Right lobe of liver (tissue), 4 donors: ENCODE measurements at regions not wholly inside any gene's neighbourhood (a gene's known extent, or its start where the extent isn't known, plus 50 kb on each side); places are given as distances from the start of the nearest gene placed in this dataset.

Experiments
- CTCF ChIP-seq, 4 donors: fragments of 200-600 bp in 3 of 4; fragments of 450-650 bp in 1 of 4; IDR thresholded peaks; one replicate each; pipeline versions ENCODE4 v1.5.1 to v1.8.0; 2016 to 2022; ENCODE audit warnings: antibody characterized with exemption in 4 of 4, mild to moderate bottlenecking in 2 of 4
- POLR2A ChIP-seq: fragments of 450-650 bp; IDR thresholded peaks from one replicate; pipeline ENCODE4 v1.6.1; 2017; ENCODE audit warnings: antibody characterized with exemption, mild to moderate bottlenecking
- donor health status: DM: no; HTN: no; CAD: no.
- donor health status: DM: no; HTN: no; CAD: no.
- donor health status: DM: no; HTN: yes; CAD: no.

- TF ChIP-seq CTCF (IDR thresholded peaks at IDR 0.05) (no peak), POLR2A (no peak)
Observed at GRCh38 chr11:97751952-97752351, 1268.8 kb upstream of the CNTN5 start.
